Caco-2 (cell line): ENCODE measurements at regions not wholly inside any gene's neighbourhood (a gene's known extent, or its start where the extent isn't known, plus 50 kb on each side); places are given as distances from the start of the nearest gene placed in this dataset.

Experiments used
- BruUV-seq: library from RNA; stranded (reverse); fragments of 400-500 nt; replicated peaks from 2 replicates; lab custom pipeline; 2021; lab: Mats Ljungman, UMichigan
- CTCF ChIA-PET: fragments of 300-600 bp; sonication (Branson Sonifier 250); formaldehyde crosslinking; loops from one replicate; lab custom pipeline; 2022; ENCODE audit warnings: antibody characterized with exemption; lab: Charles Lee
- POLR2A ChIA-PET: fragments of 300-600 bp; sonication (Branson Sonifier 250); formaldehyde crosslinking; loops from one replicate; lab custom pipeline; 2022; ENCODE audit warnings: antibody characterized with exemption; lab: Charles Lee
- DNase-seq, 2 experiments: peaks; one replicate each; pipeline versions ENCODE4 v3.0.0 to v3.0.0-alpha.2; 2020 to 2022
- H3K27me3 ChIP-seq: replicated peaks from 2 replicates; pipeline ENCODE4 v1.6.0; 2011; ENCODE audit warnings: low read length; ENCODE audit not compliant: control insufficient read depth, insufficient read depth
- H3K36me3 ChIP-seq: 2 replicates; pipeline ENCODE4 v1.5.1; 2011; ENCODE audit warnings: low read length; ENCODE audit not compliant: control insufficient read depth, insufficient read depth
- H3K4me1 ChIP-seq: fragments of 250-450 bp; sonication (Bioruptor Pico); 2 replicates; pipeline ENCODE4 v1.5.1; 2020; ENCODE audit warnings: mild to moderate bottlenecking
- H3K4me3 ChIP-seq: 2 replicates; pipeline ENCODE4 v1.5.1; 2011; ENCODE audit warnings: low read depth, mild to moderate bottlenecking, control low read depth, low read length
- H3K9me3 ChIP-seq: fragments of 250-450 bp; sonication (Bioruptor Pico); 2 replicates; pipeline ENCODE4 v1.5.1; 2020; ENCODE audit warnings: mild to moderate bottlenecking, moderate library complexity
- H3K27ac Mint-ChIP-seq: one replicate; pipeline ENCODE4 v1.8.0; 2022; ENCODE audit warnings: mixed read lengths; ENCODE audit not compliant: unreplicated experiment
- H3K27me3 Mint-ChIP-seq: one replicate; pipeline ENCODE4 v1.8.0; 2022; ENCODE audit warnings: mixed read lengths; ENCODE audit not compliant: insufficient read depth, unreplicated experiment
- H3K36me3 Mint-ChIP-seq: one replicate; pipeline ENCODE4 v1.8.0; 2022; ENCODE audit warnings: mild to moderate bottlenecking, mixed read lengths; ENCODE audit not compliant: insufficient read depth, unreplicated experiment
- H3K4me1 Mint-ChIP-seq: one replicate; pipeline ENCODE4 v1.8.0; 2022; ENCODE audit warnings: low read depth, mixed read lengths; ENCODE audit not compliant: unreplicated experiment
- H3K4me3 Mint-ChIP-seq: one replicate; pipeline ENCODE4 v1.8.0; 2022; ENCODE audit warnings: mild to moderate bottlenecking, moderate library complexity, mixed read lengths; ENCODE audit not compliant: unreplicated experiment
- H3K9me3 Mint-ChIP-seq: one replicate; pipeline ENCODE4 v1.8.0; 2022; ENCODE audit warnings: mixed read lengths; ENCODE audit not compliant: unreplicated experiment
- intact Hi-C: fragments of 100-400 bp; cut with micrococcal nuclease; formaldehyde crosslinking; loops from one replicate; pipeline ENCODE4 v1.10.0; 2022; ENCODE audit not compliant: unreplicated experiment
- TF ChIP-seq, protein P1 (sequence below), 2 experiments: fragments of 200-600 bp in 1 of 2; IDR thresholded peaks; 1 replicate in 1 of 2; 2 replicates in 1 of 2; pipeline versions ENCODE4 v1.5.1 to v1.8.0; 2011 to 2022; ENCODE audit warnings: antibody characterized with exemption in 1 of 2, control low read depth in 1 of 2, inconsistent platforms in 1 of 2, low read depth in 1 of 2, low read length in 1 of 2, mild to moderate bottlenecking in 1 of 2, moderate library complexity in 1 of 2; ENCODE audit not compliant: insufficient read depth in 1 of 2, severe bottlenecking in 1 of 2, unreplicated experiment in 1 of 2

DNA sequence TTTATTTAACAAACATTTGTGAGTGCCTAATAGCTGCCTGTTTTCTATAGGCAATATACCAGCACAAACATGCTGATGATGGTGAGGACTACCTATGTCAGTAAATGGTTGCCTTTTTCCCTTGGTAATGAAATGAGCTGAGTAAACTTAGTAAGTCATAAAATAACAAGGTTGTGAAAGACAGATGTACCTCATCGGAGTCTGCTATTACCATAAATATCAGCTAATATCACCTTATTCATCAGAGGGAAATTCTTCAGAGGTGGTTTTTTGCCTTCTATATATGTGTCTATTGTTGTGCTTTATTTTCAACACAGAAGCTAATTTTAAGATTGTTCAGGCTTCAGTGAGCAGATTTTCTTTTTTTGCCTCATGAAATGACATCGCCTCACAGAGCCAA lies 1040.5 kb downstream of the DTWD2 start:
- H3K27me3 Mint-ChIP-seq: peaks cover 5% of the 10 kb centered on the region
- CTCF ChIA-PET: no interaction called here
- POLR2A ChIA-PET: no interaction called here
- Histone ChIP-seq H3K27me3 (no peaks in the 10 kb centered on the region), H3K9me3 (no peaks in the 10 kb centered on the region), H3K4me1 (no peaks in the 10 kb centered on the region), H3K4me3 (no peak overlapping the region), H3K36me3 (no peaks in the 10 kb centered on the region)
- no peaks in the 10 kb centered on the region for H3K9me3 Mint-ChIP-seq
- TF ChIP-seq, protein P1, sequence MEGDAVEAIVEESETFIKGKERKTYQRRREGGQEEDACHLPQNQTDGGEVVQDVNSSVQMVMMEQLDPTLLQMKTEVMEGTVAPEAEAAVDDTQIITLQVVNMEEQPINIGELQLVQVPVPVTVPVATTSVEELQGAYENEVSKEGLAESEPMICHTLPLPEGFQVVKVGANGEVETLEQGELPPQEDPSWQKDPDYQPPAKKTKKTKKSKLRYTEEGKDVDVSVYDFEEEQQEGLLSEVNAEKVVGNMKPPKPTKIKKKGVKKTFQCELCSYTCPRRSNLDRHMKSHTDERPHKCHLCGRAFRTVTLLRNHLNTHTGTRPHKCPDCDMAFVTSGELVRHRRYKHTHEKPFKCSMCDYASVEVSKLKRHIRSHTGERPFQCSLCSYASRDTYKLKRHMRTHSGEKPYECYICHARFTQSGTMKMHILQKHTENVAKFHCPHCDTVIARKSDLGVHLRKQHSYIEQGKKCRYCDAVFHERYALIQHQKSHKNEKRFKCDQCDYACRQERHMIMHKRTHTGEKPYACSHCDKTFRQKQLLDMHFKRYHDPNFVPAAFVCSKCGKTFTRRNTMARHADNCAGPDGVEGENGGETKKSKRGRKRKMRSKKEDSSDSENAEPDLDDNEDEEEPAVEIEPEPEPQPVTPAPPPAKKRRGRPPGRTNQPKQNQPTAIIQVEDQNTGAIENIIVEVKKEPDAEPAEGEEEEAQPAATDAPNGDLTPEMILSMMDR (IDR thresholded peaks at IDR 0.05; ENCODE audit: insufficient read depth in 1 of 2, low read depth in 1 of 2, low read length in 1 of 2, severe bottlenecking in 1 of 2, unreplicated experiment in 1 of 2): no peak
- H3K36me3 Mint-ChIP-seq: no peaks in the 10 kb centered on the region
- no peaks in the 10 kb centered on the region for H3K4me1 Mint-ChIP-seq
- no TSS peak for BruUV-seq
- H3K27ac Mint-ChIP-seq: no peak overlapping the region
- H3K4me3 Mint-ChIP-seq: no peak overlapping the region
- no peak for DNase-seq
- intact Hi-C loops: no loop called here

GRCh38 chr5:117947121-117947520 lies 1041.2 kb downstream of the DTWD2 start:
- H3K9me3 Mint-ChIP-seq: no peaks in the 10 kb centered on the region
- H3K27me3 Mint-ChIP-seq: peaks cover 5% of the 10 kb centered on the region
- H3K4me1 ChIP-seq: no peaks in the 10 kb centered on the region
- BruUV-seq: no TSS peak
- H3K4me3 Mint-ChIP-seq: no peak overlapping the region
- TF ChIP-seq, protein P1 (IDR thresholded peaks at IDR 0.05; ENCODE audit: insufficient read depth in 1 of 2, low read depth in 1 of 2, low read length in 1 of 2, severe bottlenecking in 1 of 2, unreplicated experiment in 1 of 2): no peak
- no peak for DNase-seq
- H3K27me3 ChIP-seq: no peaks in the 10 kb centered on the region
- intact Hi-C loops: no loop called here
- ChIA-PET CTCF (no interaction called here), POLR2A (no interaction called here)
- H3K36me3 ChIP-seq: no peaks in the 10 kb centered on the region
- H3K4me3 ChIP-seq: no peak overlapping the region
- no peaks in the 10 kb centered on the region for H3K4me1 Mint-ChIP-seq
- H3K36me3 Mint-ChIP-seq: no peaks in the 10 kb centered on the region
- H3K27ac Mint-ChIP-seq: no peak overlapping the region
- no peaks in the 10 kb centered on the region for H3K9me3 ChIP-seq

DNA sequence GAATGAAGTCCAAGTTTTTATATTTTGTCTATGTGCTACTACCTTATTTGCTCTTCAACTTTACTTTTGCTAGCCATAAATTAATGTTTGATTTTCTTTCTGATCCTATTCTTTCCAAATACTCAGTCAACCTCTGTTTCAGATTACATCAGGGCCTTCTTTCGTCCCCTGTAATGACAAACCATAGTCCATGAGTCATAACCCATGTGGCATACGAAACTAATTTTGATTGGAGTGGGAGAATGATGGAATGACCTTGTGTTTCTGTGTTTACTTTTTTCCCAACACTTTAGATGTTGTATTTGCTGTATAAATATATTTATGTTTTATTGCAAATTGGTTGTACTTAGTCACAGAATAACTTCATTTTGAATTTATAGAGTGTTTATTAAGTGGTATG lies 1043.1 kb downstream of the DTWD2 start:
- CTCF ChIA-PET: no interaction called here
- TF ChIP-seq, protein P1 (IDR thresholded peaks at IDR 0.05; ENCODE audit: insufficient read depth in 1 of 2, low read depth in 1 of 2, low read length in 1 of 2, severe bottlenecking in 1 of 2, unreplicated experiment in 1 of 2): no peak
- Histone ChIP-seq H3K36me3 (no peaks in the 10 kb centered on the region), H3K4me3 (no peak overlapping the region), H3K9me3 (no peaks in the 10 kb centered on the region), H3K27me3 (no peaks in the 10 kb centered on the region), H3K4me1 (no peaks in the 10 kb centered on the region)
- Mint-ChIP-seq H3K27me3 (peaks cover 5% of the 10 kb centered on the region), H3K27ac (no peak overlapping the region), H3K36me3 (no peaks in the 10 kb centered on the region), H3K4me3 (no peak overlapping the region), H3K9me3 (no peaks in the 10 kb centered on the region), H3K4me1 (no peaks in the 10 kb centered on the region)
- no peak for DNase-seq
- intact Hi-C loops: no loop called here
- no TSS peak for BruUV-seq
- POLR2A ChIA-PET: no interaction called here
